Lower lobe of right lung (tissue), 2 donors: ENCODE measurements at regions not wholly inside any gene's neighbourhood (a gene's known extent, or its start where the extent isn't known, plus 50 kb on each side); places are given as distances from the start of the nearest gene placed in this dataset.
A peak's percentile ranks its signal among the peaks of the same experiment; 100 is the strongest.

Experiments
- ATAC-seq, 2 donors: fragments of 200-7000 bp; cut with Tn5 transposase; one replicate each; pipeline ENCODE4 v1.9.1; 2020 to 2022; ENCODE audit warnings: mild to moderate bottlenecking in 2 of 2, moderate library complexity in 2 of 2
- DNase-seq: peaks from one replicate; pipeline ENCODE4 v3.0.0-alpha.2; 2020
- H3K27ac ChIP-seq: fragments of 200-600 bp; one replicate; pipeline ENCODE4 v1.8.0; 2022
- H3K27me3 ChIP-seq: fragments of 200-600 bp; one replicate; pipeline ENCODE4 v1.8.0; 2022; ENCODE audit warnings: low read depth
- H3K36me3 ChIP-seq: fragments of 200-600 bp; one replicate; pipeline ENCODE4 v1.8.0; 2022; ENCODE audit warnings: mild to moderate bottlenecking
- H3K4me1 ChIP-seq: fragments of 200-600 bp; one replicate; pipeline ENCODE4 v1.8.0; 2022
- H3K4me3 ChIP-seq: fragments of 200-600 bp; one replicate; pipeline ENCODE4 v1.8.0; 2022; ENCODE audit warnings: mild to moderate bottlenecking
- H3K9me3 ChIP-seq: fragments of 200-600 bp; one replicate; pipeline ENCODE4 v1.8.0; 2022
- intact Hi-C: fragments of 100-400 bp; cut with DNase I; formaldehyde crosslinking; loops from one replicate; pipeline ENCODE4 v1.11.0; 2022
- TF ChIP-seq, protein P1 (sequence below): fragments of 200-600 bp; IDR thresholded peaks from one replicate; pipeline ENCODE4 v1.8.0; 2022; ENCODE audit warnings: antibody characterized with exemption, mild to moderate bottlenecking
- donor health status: DM: no; HTN: yes; CAD: no; lungs with severe emphysema.

DNA sequence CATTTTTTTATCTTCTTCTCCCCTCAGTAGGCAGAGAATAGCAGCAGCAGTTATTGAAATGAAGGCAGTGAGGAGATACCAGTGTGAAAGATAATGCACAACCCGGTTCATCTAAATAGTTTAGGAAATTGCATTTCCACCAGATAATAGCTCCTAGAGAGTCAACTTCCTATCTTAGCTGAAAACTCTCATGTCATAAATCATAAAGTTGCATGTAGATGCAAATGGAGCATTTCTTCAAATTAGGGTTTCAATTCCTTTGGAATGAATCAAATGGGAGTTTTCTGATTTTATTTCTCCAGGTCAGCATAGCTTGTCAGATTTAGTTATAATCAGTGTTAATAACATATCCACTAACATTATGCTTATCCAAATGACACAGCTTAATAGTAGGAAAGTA lies 335.3 kb downstream of the CNTNAP4 start:
- H3K9me3 ChIP-seq, result no peaks in the 10 kb centered on the region
- intact Hi-C loops, result no loop called here
- H3K4me3 ChIP-seq, result no peak overlapping the region
- H3K36me3 ChIP-seq, result no peaks in the 10 kb centered on the region
- no peak overlapping the region for H3K27ac ChIP-seq
- no peak for ATAC-seq
- TF ChIP-seq, protein P1, sequence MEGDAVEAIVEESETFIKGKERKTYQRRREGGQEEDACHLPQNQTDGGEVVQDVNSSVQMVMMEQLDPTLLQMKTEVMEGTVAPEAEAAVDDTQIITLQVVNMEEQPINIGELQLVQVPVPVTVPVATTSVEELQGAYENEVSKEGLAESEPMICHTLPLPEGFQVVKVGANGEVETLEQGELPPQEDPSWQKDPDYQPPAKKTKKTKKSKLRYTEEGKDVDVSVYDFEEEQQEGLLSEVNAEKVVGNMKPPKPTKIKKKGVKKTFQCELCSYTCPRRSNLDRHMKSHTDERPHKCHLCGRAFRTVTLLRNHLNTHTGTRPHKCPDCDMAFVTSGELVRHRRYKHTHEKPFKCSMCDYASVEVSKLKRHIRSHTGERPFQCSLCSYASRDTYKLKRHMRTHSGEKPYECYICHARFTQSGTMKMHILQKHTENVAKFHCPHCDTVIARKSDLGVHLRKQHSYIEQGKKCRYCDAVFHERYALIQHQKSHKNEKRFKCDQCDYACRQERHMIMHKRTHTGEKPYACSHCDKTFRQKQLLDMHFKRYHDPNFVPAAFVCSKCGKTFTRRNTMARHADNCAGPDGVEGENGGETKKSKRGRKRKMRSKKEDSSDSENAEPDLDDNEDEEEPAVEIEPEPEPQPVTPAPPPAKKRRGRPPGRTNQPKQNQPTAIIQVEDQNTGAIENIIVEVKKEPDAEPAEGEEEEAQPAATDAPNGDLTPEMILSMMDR, result no peak
- no peaks in the 10 kb centered on the region for H3K27me3 ChIP-seq
- no peaks in the 10 kb centered on the region for H3K4me1 ChIP-seq
- DNase-seq, result no peak

DNA sequence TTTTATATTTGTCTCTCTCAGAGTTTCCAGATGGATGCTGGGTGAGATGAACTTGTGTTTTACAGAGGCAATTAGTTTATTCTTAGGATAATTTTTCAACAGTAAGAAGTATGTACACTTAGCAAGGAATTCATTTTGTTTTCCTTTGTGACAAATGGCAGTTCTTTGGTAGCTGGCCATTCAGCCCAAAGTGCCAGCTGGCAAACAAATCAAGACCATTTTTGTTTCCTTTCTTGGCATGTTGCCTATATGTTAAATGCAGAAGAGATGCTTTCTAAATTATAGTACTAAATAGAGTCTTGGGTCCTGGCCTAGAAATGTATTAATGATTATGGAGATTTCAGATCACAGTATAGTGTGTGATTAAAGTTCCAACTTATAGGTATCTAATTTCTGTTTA lies 337.1 kb downstream of the CNTNAP4 start:
- no peaks in the 10 kb centered on the region for H3K27me3 ChIP-seq
- ATAC-seq (no peak), DNase-seq (no peak)
- intact Hi-C loops, result no loop called here
- H3K9me3 ChIP-seq, result no peaks in the 10 kb centered on the region
- no peaks in the 10 kb centered on the region for H3K4me1 ChIP-seq
- no peak overlapping the region for H3K27ac ChIP-seq
- TF ChIP-seq, protein P1, result no peak
- no peak overlapping the region for H3K4me3 ChIP-seq
- H3K36me3 ChIP-seq, result no peaks in the 10 kb centered on the region

DNA sequence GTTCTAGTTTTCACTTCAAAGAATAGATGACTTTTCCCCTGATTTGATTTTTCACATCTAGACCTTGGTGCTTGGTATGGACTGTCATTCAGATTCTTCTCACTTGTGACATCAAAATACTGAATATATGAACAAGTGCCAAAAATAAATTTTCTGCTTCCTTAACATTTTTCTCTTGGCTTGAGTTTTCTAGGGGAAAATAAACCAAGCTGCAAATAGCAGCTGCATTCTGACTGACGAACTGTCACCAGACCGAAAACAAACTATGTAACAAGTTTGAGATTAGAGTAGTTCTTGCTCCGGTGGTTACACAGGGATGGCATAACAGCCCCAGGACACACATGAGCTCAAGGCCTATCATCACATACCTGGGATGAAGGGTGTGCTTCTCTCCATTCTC lies 345.7 kb downstream of the CNTNAP4 start:
- Histone ChIP-seq H3K4me3 (no peak overlapping the region), H3K27me3 (no peaks in the 10 kb centered on the region), H3K4me1 (no peaks in the 10 kb centered on the region), H3K36me3 (no peaks in the 10 kb centered on the region), H3K9me3 (no peaks in the 10 kb centered on the region), H3K27ac (no peak overlapping the region)
- ATAC-seq (no peak), DNase-seq (no peak)
- intact Hi-C loops, result no loop called here
- TF ChIP-seq, protein P1, result no peak

DNA sequence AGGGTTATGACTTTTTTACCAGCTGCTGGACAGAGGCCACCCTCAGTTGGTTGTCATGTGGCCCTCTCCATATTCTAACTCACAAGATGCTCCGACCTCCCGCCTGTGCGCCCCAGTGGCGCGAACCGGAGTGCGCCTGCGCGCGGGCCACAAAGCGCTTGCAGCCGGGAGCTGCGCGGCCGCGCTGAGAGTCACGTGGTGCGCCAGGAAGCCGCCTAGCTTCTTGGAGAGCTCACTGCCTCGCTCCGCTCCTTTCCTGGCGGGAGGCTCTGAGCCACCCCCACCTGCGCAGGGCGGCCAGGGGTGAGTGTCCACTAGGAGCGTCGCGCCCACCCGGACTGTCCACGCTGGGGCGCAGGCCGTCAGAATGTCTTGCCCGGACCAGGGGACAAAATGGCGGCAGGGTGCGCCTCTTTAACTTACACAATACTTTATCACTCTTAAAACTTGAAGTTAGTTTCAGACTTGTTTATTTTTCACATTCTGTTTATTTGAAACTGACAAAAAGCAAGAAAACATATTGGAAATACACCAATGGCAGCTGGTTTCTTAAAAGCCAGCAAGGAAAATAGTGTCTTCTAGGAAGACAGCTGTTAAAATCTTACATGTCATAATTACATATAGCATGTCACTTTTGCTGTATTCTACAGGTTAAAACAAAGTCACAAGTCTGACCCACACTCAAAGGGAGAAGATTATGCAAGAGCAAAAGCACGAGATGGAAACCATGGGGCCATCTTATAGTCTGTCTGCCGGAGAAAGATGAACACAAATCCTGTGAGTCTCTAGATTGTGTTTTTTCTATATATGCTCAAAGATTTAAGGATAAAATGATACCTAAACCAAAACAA lies 357.9 kb downstream of the CNTNAP4 start:
- no peaks in the 10 kb centered on the region for H3K9me3 ChIP-seq
- no peak overlapping the region for H3K27ac ChIP-seq
- no peak overlapping the region for H3K4me3 ChIP-seq
- intact Hi-C loops, result no loop called here
- ATAC-seq, result peak in 1 of 2 donors; percentile 32
- no peaks in the 10 kb centered on the region for H3K4me1 ChIP-seq
- no peaks in the 10 kb centered on the region for H3K36me3 ChIP-seq
- no peak for DNase-seq
- no peaks in the 10 kb centered on the region for H3K27me3 ChIP-seq
- TF ChIP-seq, protein P1, result no peak

DNA sequence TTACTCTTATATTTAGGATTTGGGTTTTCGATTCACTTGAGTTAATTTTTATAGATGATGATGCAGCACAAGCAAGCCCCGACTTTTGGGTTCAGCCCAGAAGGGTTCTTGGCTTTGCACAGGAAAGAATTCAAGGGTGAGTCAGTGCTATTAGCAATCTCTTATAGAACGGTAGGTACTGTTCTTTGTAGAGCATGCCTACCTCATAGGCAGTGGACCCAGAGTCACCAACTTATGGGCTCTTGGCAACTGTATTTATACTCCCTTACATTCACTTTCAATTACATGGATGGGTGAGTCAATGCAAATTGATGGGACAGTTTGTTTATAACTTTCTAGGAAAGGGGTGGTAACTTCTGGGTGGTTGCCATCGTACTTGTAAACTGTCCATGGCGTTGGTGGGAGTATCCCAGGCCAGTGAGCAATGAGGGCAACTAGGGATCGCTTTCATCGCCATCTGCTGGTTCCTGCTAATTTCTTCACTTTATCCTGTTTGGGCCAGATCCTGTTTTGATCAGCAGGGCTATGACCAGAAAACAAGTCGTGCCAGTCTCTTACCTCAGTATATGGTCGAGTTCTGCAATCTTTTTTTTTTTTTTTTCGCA lies 362.6 kb downstream of the CNTNAP4 start:
- TF ChIP-seq, protein P1, result no peak
- DNase-seq, result no peak
- no peak overlapping the region for H3K4me3 ChIP-seq
- ATAC-seq, result no peak
- no peaks in the 10 kb centered on the region for H3K27me3 ChIP-seq
- no peaks in the 10 kb centered on the region for H3K36me3 ChIP-seq
- H3K9me3 ChIP-seq, result no peaks in the 10 kb centered on the region
- intact Hi-C loops, result no loop called here
- H3K4me1 ChIP-seq, result no peaks in the 10 kb centered on the region
- no peak overlapping the region for H3K27ac ChIP-seq
